Heart right ventricle (tissue), 16 donors: ENCODE measurements at regions not wholly inside any gene's neighbourhood (a gene's known extent, or its start where the extent isn't known, plus 50 kb on each side); places are given as distances from the start of the nearest gene placed in this dataset.

Experiments used
- ATAC-seq, 8 donors: fragments of 200-7000 bp; cut with Tn5 transposase; one replicate each; pipeline ENCODE4 v1.9.1; 2020; ENCODE audit warnings: mild to moderate bottlenecking in 8 of 8, moderate library complexity in 8 of 8, moderate number of reproducible peaks in 1 of 8
- DNase-seq, 2 donors: peaks; one replicate each; pipeline ENCODE4 v3.0.0-alpha.2; 2020
- H3K27ac ChIP-seq, 10 donors: fragments of 200-600 bp; sonication (generic) in 2 of 10; one replicate each; pipeline versions ENCODE4 v1.5.0 to v1.8.0; 2020 to 2022; ENCODE audit warnings: mild to moderate bottlenecking in 3 of 10
- H3K27me3 ChIP-seq, 7 donors: fragments of 200-600 bp; one replicate each; pipeline ENCODE4 v1.8.0; 2021 to 2022; ENCODE audit warnings: mild to moderate bottlenecking in 2 of 7
- H3K36me3 ChIP-seq, 9 donors: fragments of 200-600 bp; sonication (generic) in 1 of 9; one replicate each; pipeline versions ENCODE4 v1.5.0 to v1.8.0; 2020 to 2022; ENCODE audit warnings: mild to moderate bottlenecking in 2 of 9
- H3K4me1 ChIP-seq, 9 donors: fragments of 200-600 bp; sonication (generic) in 1 of 9; one replicate each; pipeline versions ENCODE4 v1.5.0 to v1.8.0; 2020 to 2022; ENCODE audit warnings: mild to moderate bottlenecking in 4 of 9
- H3K4me3 ChIP-seq, 10 donors: fragments of 200-600 bp; sonication (generic) in 2 of 10; one replicate each; pipeline versions ENCODE4 v1.5.0 to v1.8.0; 2020 to 2022; ENCODE audit warnings: mild to moderate bottlenecking in 7 of 10, moderate library complexity in 2 of 10
- H3K9me3 ChIP-seq, 11 donors: fragments of 200-600 bp in 10 of 11; sonication (generic) in 2 of 11; one replicate each; pipeline versions ENCODE4 v1.5.0 to v1.8.0; 2013 to 2022; ENCODE audit warnings: mild to moderate bottlenecking in 2 of 11, control low read depth in 1 of 11, moderate library complexity in 1 of 11
- WGBS, 2 donors: extraction: QIAGEN DNeasy Blood & Tissue Kit; methylation state at CpG; one replicate each; pipeline ENCODE4 v1.1.7; 2013; ENCODE audit warnings: inconsistent platforms in 1 of 2; 5-methylcytosine and 5-hydroxymethylcytosine counted together
- intact Hi-C, 10 donors: fragments of 100-400 bp; cut with DNase I; formaldehyde crosslinking; loops; one replicate each; pipeline versions ENCODE4 v1.11.1 to v1.14.2; 2022
- TF ChIP-seq, protein P1 (sequence below), 9 donors: fragments of 200-600 bp; sonication (generic) in 2 of 9; IDR thresholded peaks; one replicate each; pipeline versions ENCODE4 v1.5.0 to v1.8.0; 2021 to 2022; ENCODE audit warnings: antibody characterized with exemption in 9 of 9, mild to moderate bottlenecking in 5 of 9, moderate library complexity in 1 of 9
- donor health status: Arrhythmogenic right ventricular cardiomyopathy.
- donor health status: ischemic (EF 13 %, LVEDD 7.1; RV severe dilation, severe dysfunction).
- donor health status: healthy with polysubstance abuse.
- donor health status: DM: no; HTN: yes; CAD: no.
- donor health status: DM: no; HTN: no; CAD: no.
- donor health status: ischemic (EF 25% LVEDD 6.9; RV normal size, moderate dysfunction).
- donor health status: ischemic (EF 25% LVEDD 5.7; RV mildly dilated, moderate dysfunction).
- donor health status: healthy.
- donor health status: DM: yes; HTN: yes; CAD: no.
- donor health status: Ischemic cardiomyopathy.
- donor health status: ischemic (EF 35%, LVEDD 5.7; RV mildly dilated, moderate dysfunction).
- donor health status: nonischemic (EF 11% LVEDD 7.7; RV severe dilation, severe dysfunction).
- donor health status: DM: yes; HTN: yes; CAD: no.
- donor health status: PGD.
- donor health status: ischemic (EF 29% LVEDD 5.4; RV normal size, mild dysfunction).
- donor health status: nonischemic (EF 23%, LVEDD 6.1; RV moderate dilation, normal function).

DNA sequence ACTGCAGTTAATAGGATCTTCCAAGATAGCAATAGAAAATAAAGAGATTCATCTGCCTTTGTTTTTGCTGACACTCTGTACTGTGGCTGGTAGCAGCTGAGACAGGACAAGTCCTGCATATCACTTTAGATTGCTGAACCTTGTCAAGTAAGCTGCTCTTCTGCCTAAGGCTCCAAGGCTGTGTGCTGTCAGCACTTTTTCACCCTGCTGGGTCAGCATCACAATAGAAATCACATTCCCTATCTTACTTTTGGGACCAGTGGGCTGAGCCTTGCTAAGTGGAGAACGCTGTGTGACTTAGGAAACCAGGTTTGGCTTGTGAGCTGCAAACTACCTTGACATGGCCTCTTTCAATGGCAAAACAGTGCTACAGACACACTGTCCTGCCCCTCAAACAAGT lies 263.9 kb downstream of the FRK start:
- intact Hi-C loops, result no loop called here
- TF ChIP-seq, protein P1, sequence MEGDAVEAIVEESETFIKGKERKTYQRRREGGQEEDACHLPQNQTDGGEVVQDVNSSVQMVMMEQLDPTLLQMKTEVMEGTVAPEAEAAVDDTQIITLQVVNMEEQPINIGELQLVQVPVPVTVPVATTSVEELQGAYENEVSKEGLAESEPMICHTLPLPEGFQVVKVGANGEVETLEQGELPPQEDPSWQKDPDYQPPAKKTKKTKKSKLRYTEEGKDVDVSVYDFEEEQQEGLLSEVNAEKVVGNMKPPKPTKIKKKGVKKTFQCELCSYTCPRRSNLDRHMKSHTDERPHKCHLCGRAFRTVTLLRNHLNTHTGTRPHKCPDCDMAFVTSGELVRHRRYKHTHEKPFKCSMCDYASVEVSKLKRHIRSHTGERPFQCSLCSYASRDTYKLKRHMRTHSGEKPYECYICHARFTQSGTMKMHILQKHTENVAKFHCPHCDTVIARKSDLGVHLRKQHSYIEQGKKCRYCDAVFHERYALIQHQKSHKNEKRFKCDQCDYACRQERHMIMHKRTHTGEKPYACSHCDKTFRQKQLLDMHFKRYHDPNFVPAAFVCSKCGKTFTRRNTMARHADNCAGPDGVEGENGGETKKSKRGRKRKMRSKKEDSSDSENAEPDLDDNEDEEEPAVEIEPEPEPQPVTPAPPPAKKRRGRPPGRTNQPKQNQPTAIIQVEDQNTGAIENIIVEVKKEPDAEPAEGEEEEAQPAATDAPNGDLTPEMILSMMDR (IDR thresholded peaks at IDR 0.05), result no peak
- DNase-seq, result no peak
- Histone ChIP-seq H3K9me3 (no peaks in the 10 kb centered on the region), H3K36me3 (no peaks in the 10 kb centered on the region), H3K4me1 (no peaks in the 10 kb centered on the region), H3K27me3 (no peaks in the 10 kb centered on the region), H3K27ac (no peak overlapping the region), H3K4me3 (no peak overlapping the region)
- ATAC-seq, result no peak
- 43 to 57% methylated on average over 1 of the region's 1 CpG for WGBS, 2 donors

- DNase-seq (no peak), ATAC-seq (no peak)
- no peaks in the 10 kb centered on the region for H3K4me1 ChIP-seq
- intact Hi-C loops, result no loop called here
- H3K27ac ChIP-seq, result no peak overlapping the region
- no peaks in the 10 kb centered on the region for H3K36me3 ChIP-seq
- 72 to 77% methylated on average over 2 of the region's 2 CpGs for WGBS, 2 donors
- no peaks in the 10 kb centered on the region for H3K27me3 ChIP-seq
- TF ChIP-seq, protein P1 (IDR thresholded peaks at IDR 0.05), result no peak
- H3K4me3 ChIP-seq, result no peak overlapping the region
- no peaks in the 10 kb centered on the region for H3K9me3 ChIP-seq
These were observed 264.6 kb downstream of the FRK start for GRCh38 chr6:115796061-115796460.

GRCh38 chr6:115783402-115784061 lies 277.2 kb downstream of the FRK start:
- WGBS, 2 donors, result 47 to 59% methylated on average over 3 of the region's 3 CpGs
- intact Hi-C loops, result no loop called here
- no peaks in the 10 kb centered on the region for H3K27me3 ChIP-seq
- H3K27ac ChIP-seq, result no peak overlapping the region
- H3K9me3 ChIP-seq, result no peaks in the 10 kb centered on the region
- peak in 1 of 8 donors; percentile 33 for ATAC-seq
- H3K4me3 ChIP-seq, result no peak overlapping the region
- TF ChIP-seq, protein P1 (IDR thresholded peaks at IDR 0.05), result no peak
- peak in 1 of 2 donors; percentile 8 for DNase-seq
- H3K4me1 ChIP-seq, result no peaks in the 10 kb centered on the region
- no peaks in the 10 kb centered on the region for H3K36me3 ChIP-seq

- intact Hi-C loops, result no loop called here
- ATAC-seq, result no peak
- TF ChIP-seq, protein P1 (IDR thresholded peaks at IDR 0.05), result no peak
- WGBS, 2 donors, result 77 to 78% methylated on average over 3 of the region's 3 CpGs
- Histone ChIP-seq H3K4me1 (no peaks in the 10 kb centered on the region), H3K9me3 (no peaks in the 10 kb centered on the region), H3K4me3 (no peak overlapping the region), H3K36me3 (no peaks in the 10 kb centered on the region), H3K27ac (no peak overlapping the region), H3K27me3 (no peaks in the 10 kb centered on the region)
- no peak for DNase-seq
These were observed 278.1 kb downstream of the FRK start for GRCh38 chr6:115782612-115783011.
